8988T (cell line): ENCODE measurements at regions not wholly inside any gene's neighbourhood (a gene's known extent, or its start where the extent isn't known, plus 50 kb on each side); places are given as distances from the start of the nearest gene placed in this dataset.

Experiments used
- DNase-seq: peaks from one replicate; pipeline ENCODE4 v3.0.0; 2011

- no peak for DNase-seq
These were observed 119.6 kb downstream of the MTX2 start for GRCh38 chr2:176388861-176389260.

- DNase-seq, result no peak
These were observed 121.3 kb downstream of the MTX2 start for GRCh38 chr2:176390276-176391147.

- no peak for DNase-seq
These were observed 121.8 kb downstream of the MTX2 start for GRCh38 chr2:176391148-176391419.

GRCh38 chr2:176392249-176392648 lies 123.0 kb downstream of the MTX2 start:
- DNase-seq, result no peak

- no peak for DNase-seq
These were observed 123.6 kb downstream of the MTX2 start for GRCh38 chr2:176392744-176393414.

GRCh38 chr2:176395273-176395854 lies 126.1 kb downstream of the MTX2 start:
- no peak for DNase-seq

- DNase-seq, result no peak
These were observed 129.2 kb downstream of the MTX2 start for GRCh38 chr2:176398243-176399073.

GRCh38 chr2:176399074-176399598 lies 129.9 kb downstream of the MTX2 start:
- DNase-seq, result no peak

GRCh38 chr2:176405477-176405876 lies 136.2 kb downstream of the MTX2 start:
- no peak for DNase-seq

- DNase-seq, result no peak
These were observed 138.5 kb downstream of the MTX2 start for GRCh38 chr2:176407706-176408105.

- no peak for DNase-seq
These were observed 140.4 kb downstream of the MTX2 start for GRCh38 chr2:176409671-176410070.

GRCh38 chr2:176412136-176412535 lies 142.9 kb downstream of the MTX2 start:
- no peak for DNase-seq

- DNase-seq, result no peak
These were observed 144.5 kb downstream of the MTX2 start for GRCh38 chr2:176413786-176414185.

GRCh38 chr2:176414641-176415040 lies 145.4 kb downstream of the MTX2 start:
- no peak for DNase-seq

- DNase-seq, result no peak
These were observed 146.1 kb downstream of the MTX2 start for GRCh38 chr2:176415174-176415895.

- no peak for DNase-seq
These were observed 146.8 kb downstream of the MTX2 start for GRCh38 chr2:176415937-176416499.

- DNase-seq, result no peak
These were observed 149.5 kb downstream of the MTX2 start for GRCh38 chr2:176418768-176419167.

GRCh38 chr2:176419591-176420071 lies 150.4 kb downstream of the MTX2 start:
- DNase-seq, result no peak

GRCh38 chr2:176421297-176422050 lies 152.2 kb downstream of the MTX2 start:
- no peak for DNase-seq

- DNase-seq, result no peak
These were observed 154.6 kb downstream of the MTX2 start for GRCh38 chr2:176423819-176424218.

GRCh38 chr2:176424746-176425145 lies 155.5 kb downstream of the MTX2 start:
- no peak for DNase-seq
